ENCODE measurements at regions not wholly inside any gene's neighbourhood (a gene's known extent, or its start where the extent isn't known, plus 50 kb on each side); places are given as distances from the start of the nearest gene placed in this dataset.

- no peaks in the 10 kb centered on the region for H3K4me1 Mint-ChIP-seq
- no peaks in the 10 kb centered on the region for H3K36me3 Mint-ChIP-seq (ENCODE audit: low read depth)
- no peak overlapping the region for H3K4me3 Mint-ChIP-seq
- peaks cover 15% of the 10 kb centered on the region for H3K9me3 Mint-ChIP-seq
- no peak for TF ChIP-seq CTCF (IDR thresholded peaks at IDR 0.05; ENCODE audit: unreplicated experiment in 3 of 3)
- H3K27ac Mint-ChIP-seq: no peak overlapping the region
- peaks cover 15% of the 10 kb centered on the region for H3K27me3 Mint-ChIP-seq (ENCODE audit: low read depth)
Observed at GRCh38 chr2:121955426-121955825, 200.0 kb downstream of the TSN start.

GRCh38 chr2:121955872-121956271, 200.4 kb downstream of the TSN start:
- Mint-ChIP-seq H3K36me3 (ENCODE audit: low read depth) (no peaks in the 10 kb centered on the region), H3K4me1 (no peaks in the 10 kb centered on the region), H3K27me3 (ENCODE audit: low read depth) (peaks cover 15% of the 10 kb centered on the region), H3K27ac (no peak overlapping the region), H3K9me3 (peaks cover 15% of the 10 kb centered on the region), H3K4me3 (no peak overlapping the region)
- TF ChIP-seq CTCF (IDR thresholded peaks at IDR 0.05; ENCODE audit: unreplicated experiment in 3 of 3): no peak

- H3K27me3 Mint-ChIP-seq (ENCODE audit: low read depth): peaks cover 4% of the 10 kb centered on the region
- H3K27ac Mint-ChIP-seq: no peak overlapping the region
- no peaks in the 10 kb centered on the region for H3K9me3 Mint-ChIP-seq
Observed at GRCh38 chr2:121960251-121960650, 204.8 kb downstream of the TSN start.

GRCh38 chr2:121961761-121962160, 206.3 kb downstream of the TSN start:
- Mint-ChIP-seq H3K4me1 (no peaks in the 10 kb centered on the region), H3K27ac (no peak overlapping the region), H3K27me3 (ENCODE audit: low read depth) (peaks cover 7% of the 10 kb centered on the region), H3K9me3 (peaks cover 5% of the 10 kb centered on the region), H3K36me3 (ENCODE audit: low read depth) (no peaks in the 10 kb centered on the region), H3K4me3 (no peak overlapping the region)
- no peak for TF ChIP-seq CTCF (IDR thresholded peaks at IDR 0.05; ENCODE audit: unreplicated experiment in 3 of 3)

More at GRCh38 chr2:121960251-121960650, 204.8 kb downstream of the TSN start:
- TF ChIP-seq CTCF (IDR thresholded peaks at IDR 0.05; ENCODE audit: unreplicated experiment in 3 of 3): no peak
- Mint-ChIP-seq H3K36me3 (ENCODE audit: low read depth) (no peaks in the 10 kb centered on the region), H3K4me3 (no peak overlapping the region), H3K4me1 (no peaks in the 10 kb centered on the region)

- H3K4me1 Mint-ChIP-seq: peaks cover 21% of the 10 kb centered on the region
- H3K36me3 Mint-ChIP-seq (ENCODE audit: low read depth): no peaks in the 10 kb centered on the region
- TF ChIP-seq CTCF (IDR thresholded peaks at IDR 0.05; ENCODE audit: unreplicated experiment in 3 of 3): no peak
- no peak overlapping the region for H3K27ac Mint-ChIP-seq
- H3K4me3 Mint-ChIP-seq: no peak overlapping the region
- H3K9me3 Mint-ChIP-seq: peaks cover 5% of the 10 kb centered on the region
- peaks cover 3% of the 10 kb centered on the region for H3K27me3 Mint-ChIP-seq (ENCODE audit: low read depth)
Observed at GRCh38 chr2:121965661-121966060, 210.2 kb downstream of the TSN start.

- peaks cover 3% of the 10 kb centered on the region for H3K27me3 Mint-ChIP-seq (ENCODE audit: low read depth)
Observed at GRCh38 chr2:121966663-121967062, 211.2 kb downstream of the TSN start.

More at GRCh38 chr2:121966663-121967062, 211.2 kb downstream of the TSN start:
- Mint-ChIP-seq H3K4me1 (peaks cover 22% of the 10 kb centered on the region), H3K36me3 (ENCODE audit: low read depth) (no peaks in the 10 kb centered on the region), H3K9me3 (peaks cover 5% of the 10 kb centered on the region), H3K4me3 (no peak overlapping the region), H3K27ac (no peak overlapping the region)
- TF ChIP-seq CTCF (IDR thresholded peaks at IDR 0.05; ENCODE audit: unreplicated experiment in 3 of 3): no peak
